IMR-90 (cell line): ENCODE measurements at regions not wholly inside any gene's neighbourhood (a gene's known extent, or its start where the extent isn't known, plus 50 kb on each side); places are given as distances from the start of the nearest gene placed in this dataset.

Experiments
- ATAC-seq: fragments of 200-7000 bp; cut with Tn5 transposase; 2 replicates; pipeline ENCODE4 v1.9.1; 2020; ENCODE audit warnings: low read depth, mild to moderate bottlenecking, moderate library complexity
- BruUV-seq: library from RNA; stranded (reverse); fragments of 400-500 nt; replicated peaks from 2 replicates; lab custom pipeline; 2021; lab: Mats Ljungman, UMichigan
- CTCF ChIA-PET: fragments of 300-600 bp; formaldehyde crosslinking; extraction: SDS; loops from one replicate; lab custom pipeline; 2021; ENCODE audit warnings: antibody characterized with exemption; lab: Yijun Ruan, JAX
- POLR2A ChIA-PET: fragments of 300-600 bp; sonication (Branson Sonifier 250); formaldehyde crosslinking; loops from one replicate; lab custom pipeline; 2022; ENCODE audit warnings: antibody characterized with exemption; ENCODE audit not compliant: unreplicated experiment; lab: Charles Lee
- DNase-seq: peaks from one replicate; pipeline ENCODE4 v3.0.0; 2013
- H2AFZ ChIP-seq: replicated peaks from 2 replicates; pipeline ENCODE3; 2013; ENCODE audit warnings: low read length, mild to moderate bottlenecking; ENCODE audit not compliant: poor library complexity
- H2AK5ac ChIP-seq: 2 replicates; pipeline ENCODE4 v1.6.1; 2013; ENCODE audit warnings: low read depth, low read length, inconsistent platforms
- H2AK9ac ChIP-seq: replicated peaks from 2 replicates; pipeline ENCODE3; 2013; ENCODE audit warnings: mild to moderate bottlenecking, low read depth, low read length, moderate library complexity; ENCODE audit not compliant: poor library complexity
- H2BK120ac ChIP-seq: 2 replicates; pipeline ENCODE4 v1.6.1; 2013; ENCODE audit warnings: low read depth, low read length, inconsistent platforms
- H2BK15ac ChIP-seq: 3 replicates; pipeline ENCODE4 v1.6.1; 2013; ENCODE audit warnings: low read depth, low read length, inconsistent platforms
- H2BK20ac ChIP-seq: 2 replicates; pipeline ENCODE4 v1.6.1; 2013; ENCODE audit warnings: low read depth, mild to moderate bottlenecking, inconsistent platforms, low read length, moderate library complexity
- H2BK5ac ChIP-seq: 2 replicates; pipeline ENCODE4 v1.6.1; 2013; ENCODE audit warnings: mild to moderate bottlenecking, low read depth, low read length, inconsistent platforms; ENCODE audit not compliant: poor library complexity, severe bottlenecking
- H3K14ac ChIP-seq: replicated peaks from 2 replicates; pipeline ENCODE4 v1.6.1; 2013; ENCODE audit warnings: low read depth, low read length, inconsistent platforms
- H3K18ac ChIP-seq: 2 replicates; pipeline ENCODE4 v1.6.1; 2013; ENCODE audit warnings: low read depth, low read length, control low read depth
- H3K23ac ChIP-seq: 2 replicates; pipeline ENCODE4 v1.6.1; 2013; ENCODE audit warnings: low read depth, low read length, inconsistent platforms
- H3K27ac ChIP-seq: 2 replicates; pipeline ENCODE4 v1.5.1; 2013; ENCODE audit warnings: mild to moderate bottlenecking, control low read depth, low read length; ENCODE audit not compliant: insufficient read depth
- H3K27me3 ChIP-seq: 2 replicates; pipeline ENCODE4 v1.6.1; 2013; ENCODE audit warnings: low read length; ENCODE audit not compliant: control insufficient read depth, insufficient read depth
- H3K36me3 ChIP-seq: 2 replicates; pipeline ENCODE4 v1.6.1; 2013; ENCODE audit warnings: low read length, mixed read lengths; ENCODE audit not compliant: control insufficient read depth, insufficient read depth
- H3K4ac ChIP-seq: 2 replicates; pipeline ENCODE4 v1.6.1; 2013; ENCODE audit warnings: low read depth, low read length, inconsistent platforms
- H3K4me1 ChIP-seq: 2 replicates; pipeline ENCODE4 v1.6.1; 2013; ENCODE audit warnings: low read length, mixed read lengths; ENCODE audit not compliant: control insufficient read depth, insufficient read depth
- H3K4me2 ChIP-seq: 2 replicates; pipeline ENCODE4 v1.6.1; 2013; ENCODE audit warnings: low read depth, mild to moderate bottlenecking, control low read depth, low read length, moderate library complexity
- H3K4me3 ChIP-seq: 2 replicates; pipeline ENCODE4 v1.5.1; 2013; ENCODE audit warnings: low read depth, mild to moderate bottlenecking, control low read depth, low read length, moderate library complexity; ENCODE audit not compliant: insufficient read depth
- H3K56ac ChIP-seq: 2 replicates; pipeline ENCODE4 v1.6.1; 2013; ENCODE audit warnings: low read length, inconsistent platforms; ENCODE audit not compliant: insufficient read depth; ENCODE audit errors: extremely low read depth
- H3K79me1 ChIP-seq, 2 experiments: 2 replicates each; pipeline ENCODE4 v1.6.1; 2013; ENCODE audit warnings: low read length in 2 of 2, inconsistent platforms in 1 of 2, low read depth in 1 of 2
- H3K9ac ChIP-seq: 2 replicates; pipeline ENCODE4 v1.6.1; 2013; ENCODE audit warnings: low read depth, low read length, control low read depth
- H3K9me1 ChIP-seq: 2 replicates; pipeline ENCODE4 v1.6.1; 2013; ENCODE audit warnings: low read length, inconsistent platforms; ENCODE audit not compliant: insufficient read depth
- H3K9me3 ChIP-seq: 2 replicates; pipeline ENCODE4 v1.6.1; 2013; ENCODE audit warnings: low read length; ENCODE audit not compliant: control insufficient read depth, insufficient read depth
- H4K20me1 ChIP-seq: 2 replicates; pipeline ENCODE4 v1.6.1; 2013; ENCODE audit warnings: low read length, inconsistent platforms; ENCODE audit not compliant: insufficient read depth
- H4K5ac ChIP-seq: 2 replicates; pipeline ENCODE4 v1.6.1; 2013; ENCODE audit warnings: mild to moderate bottlenecking, low read depth, low read length, control low read depth
- H4K8ac ChIP-seq, 2 experiments: 2 replicates each; pipeline ENCODE4 v1.6.1; 2013; ENCODE audit warnings: low read depth in 2 of 2, low read length in 2 of 2, control low read depth in 1 of 2, inconsistent platforms in 1 of 2
- H4K91ac ChIP-seq: 2 replicates; pipeline ENCODE4 v1.6.1; 2013; ENCODE audit warnings: low read depth, low read length, inconsistent platforms; ENCODE audit not compliant: insufficient read depth
- CEBPB ChIP-seq: IDR thresholded peaks from 2 replicates; pipeline ENCODE4 v1.6.1; 2012; ENCODE audit warnings: low read depth, low read length, improper control_type of control experiment
- CHD1 ChIP-seq: IDR thresholded peaks from 2 replicates; pipeline ENCODE4 v1.6.1; 2012; ENCODE audit warnings: low read depth, low read length, improper control_type of control experiment
- CTCF ChIP-seq: conservative IDR thresholded peaks from 2 replicates; pipeline ENCODE4 v1.5.1; 2012; ENCODE audit warnings: mild to moderate bottlenecking, low read depth, low read length, improper control_type of control experiment
- ELK1 ChIP-seq: fragments of 150-350 bp; IDR thresholded peaks from 2 replicates; pipeline ENCODE4 v1.6.1; 2016; ENCODE audit warnings: low read depth, mild to moderate bottlenecking, low read length, moderate library complexity, borderline replicate concordance
- MAZ ChIP-seq: IDR thresholded peaks from 2 replicates; pipeline ENCODE4 v1.6.1; 2012; ENCODE audit warnings: low read depth, mild to moderate bottlenecking, low read length, improper control_type of control experiment, moderate library complexity, borderline replicate concordance
- NFE2L2 ChIP-seq: fragments of 150-350 bp; IDR thresholded peaks from 2 replicates; pipeline ENCODE4 v1.6.1; 2016; ENCODE audit warnings: low read depth, mild to moderate bottlenecking, low read length
- RCOR1 ChIP-seq: IDR thresholded peaks from 2 replicates; pipeline ENCODE4 v1.6.1; 2012; ENCODE audit warnings: mild to moderate bottlenecking, low read length, improper control_type of control experiment; ENCODE audit not compliant: insufficient replicate concordance
- RFX5 ChIP-seq: IDR thresholded peaks from 2 replicates; pipeline ENCODE4 v1.8.0; 2012; ENCODE audit warnings: low read depth, mild to moderate bottlenecking, low read length, moderate library complexity
- SMC3 ChIP-seq: fragments of 150-350 bp; IDR thresholded peaks from 2 replicates; pipeline ENCODE4 v1.6.1; 2016; ENCODE audit warnings: low read depth, mild to moderate bottlenecking, antibody characterized with exemption, low read length, moderate library complexity
- USF2 ChIP-seq: fragments of 150-350 bp; IDR thresholded peaks from 2 replicates; pipeline ENCODE4 v1.6.1; 2017; ENCODE audit warnings: mild to moderate bottlenecking, antibody characterized with exemption, low read length, low read depth
- WGBS, 2 experiments: methylation state at CpG; one replicate each; pipeline versions ENCODE4 v1.1.5 to v1.1.7; 2013; ENCODE audit warnings: missing lambda C conversion rate in 2 of 2; ENCODE audit not compliant: insufficient read length in 1 of 2; ENCODE audit errors: extremely low coverage in 2 of 2; 5-methylcytosine and 5-hydroxymethylcytosine counted together
- dilution Hi-C: fragments of 300-500 bp; cut with HindIII; formaldehyde crosslinking; loops from one replicate; pipeline ENCODE4 v1.14.3; 2018; ENCODE audit warnings: low sequenced_read_pairs; ENCODE audit not compliant: unreplicated experiment
- in situ Hi-C: fragments of 300-500 bp; cut with MboI; formaldehyde crosslinking; loops from 3 replicates; pipeline ENCODE4 v1.14.3; 2019; ENCODE audit warnings: low sequenced_read_pairs, inconsistent platforms, mixed read lengths
- intact Hi-C: fragments of 100-400 bp; cut with micrococcal nuclease; formaldehyde crosslinking; loops from 2 replicates; pipeline ENCODE4 v1.10.0; 2022

GRCh38 chr20:18977441-18977840, 163.9 kb downstream of the SCP2D1 start:
- BruUV-seq, result no TSS peak

More at GRCh38 chr20:18977441-18977840, 163.9 kb downstream of the SCP2D1 start:
- no CpG with 5 or more reads among the region's 2 CpGs for WGBS, 2 experiments
- H3K79me1 ChIP-seq, result no peaks in the 10 kb centered on the region
- H3K27ac ChIP-seq, result no peak overlapping the region
- no peak overlapping the region for H3K18ac ChIP-seq
- in situ Hi-C loops, result no loop called here
- H3K36me3 ChIP-seq, result no peaks in the 10 kb centered on the region
- no peak overlapping the region for H3K56ac ChIP-seq
- no peak overlapping the region for H3K4me3 ChIP-seq
- no peak overlapping the region for H3K4me2 ChIP-seq
- no peak overlapping the region for H3K23ac ChIP-seq
- no peak overlapping the region for H3K9ac ChIP-seq
- ChIA-PET CTCF (no interaction called here), POLR2A (no interaction called here)
- H2BK5ac ChIP-seq, result no peak overlapping the region
- H4K5ac ChIP-seq, result no peak overlapping the region
- no peak overlapping the region for H2BK15ac ChIP-seq
- no peak overlapping the region for H2BK20ac ChIP-seq
- intact Hi-C loops, result no loop called here
- H3K27me3 ChIP-seq, result no peaks in the 10 kb centered on the region
- H2BK120ac ChIP-seq, result no peak overlapping the region
- dilution Hi-C loops, result no loop called here
- H3K4me1 ChIP-seq, result no peaks in the 10 kb centered on the region
- peaks cover 6% of the 10 kb centered on the region; the same call in 1 of the 2 replicates for H3K9me3 ChIP-seq
- no peak overlapping the region for H2AFZ ChIP-seq
- ATAC-seq (no peak), DNase-seq (no peak)
- TF ChIP-seq RCOR1 (no peak), CEBPB (no peak), MAZ (no peak), ELK1 (no peak), CHD1 (no peak), USF2 (no peak), CTCF (no peak), SMC3 (no peak), RFX5 (no peak), NFE2L2 (no peak)
- H2AK9ac ChIP-seq, result no peak overlapping the region
- H3K14ac ChIP-seq, result no peak overlapping the region
- no peaks in the 10 kb centered on the region for H3K9me1 ChIP-seq
- no peaks in the 10 kb centered on the region for H4K20me1 ChIP-seq
- no peak overlapping the region for H4K91ac ChIP-seq
- no peak overlapping the region for H2AK5ac ChIP-seq
- H4K8ac ChIP-seq, result no peak overlapping the region
- no peak overlapping the region for H3K4ac ChIP-seq
